ENCODE measurements at regions not wholly inside any gene's neighbourhood (a gene's known extent, or its start where the extent isn't known, plus 50 kb on each side); places are given as distances from the start of the nearest gene placed in this dataset.

DNA sequence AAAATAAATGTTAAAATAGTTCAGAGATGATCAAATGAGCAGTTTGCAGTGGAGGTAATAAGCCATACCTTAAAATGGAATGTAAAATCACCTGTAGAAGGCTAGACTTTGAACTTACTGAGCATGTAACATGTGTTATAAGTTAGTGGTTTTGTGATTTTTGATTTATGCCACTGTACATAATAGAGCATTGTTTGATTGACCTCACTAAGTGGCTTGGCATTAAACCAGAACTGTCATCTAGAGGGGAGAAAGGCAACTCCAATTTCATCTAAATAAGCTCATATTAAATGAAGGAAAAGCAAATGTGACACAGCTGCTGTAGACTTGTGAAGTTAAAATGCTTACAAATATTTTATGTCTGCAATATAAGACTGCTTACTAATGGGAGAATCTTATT is 387.9 kb downstream of the ZIC1 start:
- no peak overlapping the region for H3K4me3 ChIP-seq (ENCODE audit: low read depth in 2 of 2, low read length in 2 of 2)
- H3K36me3 ChIP-seq (ENCODE audit: control insufficient read depth, insufficient read depth, low read length) = no peaks in the 10 kb centered on the region
- intact Hi-C loops (cut with micrococcal nuclease; ENCODE audit: unreplicated experiment) = no loop called here
- DNase-seq (ENCODE audit: low read depth, low spot score) (no peak), ATAC-seq (no peak)
- BruUV-seq (replicated peaks) = no TSS peak
- no peaks in the 10 kb centered on the region for H3K4me1 ChIP-seq (ENCODE audit: control insufficient read depth, insufficient read depth, low read length)
- in situ Hi-C loops (cut with HindIII; ENCODE audit: low pct_unique_long_range_greater_than_20kb, low sequenced_read_pairs) = no loop called here
- TF ChIP-seq, protein P1, sequence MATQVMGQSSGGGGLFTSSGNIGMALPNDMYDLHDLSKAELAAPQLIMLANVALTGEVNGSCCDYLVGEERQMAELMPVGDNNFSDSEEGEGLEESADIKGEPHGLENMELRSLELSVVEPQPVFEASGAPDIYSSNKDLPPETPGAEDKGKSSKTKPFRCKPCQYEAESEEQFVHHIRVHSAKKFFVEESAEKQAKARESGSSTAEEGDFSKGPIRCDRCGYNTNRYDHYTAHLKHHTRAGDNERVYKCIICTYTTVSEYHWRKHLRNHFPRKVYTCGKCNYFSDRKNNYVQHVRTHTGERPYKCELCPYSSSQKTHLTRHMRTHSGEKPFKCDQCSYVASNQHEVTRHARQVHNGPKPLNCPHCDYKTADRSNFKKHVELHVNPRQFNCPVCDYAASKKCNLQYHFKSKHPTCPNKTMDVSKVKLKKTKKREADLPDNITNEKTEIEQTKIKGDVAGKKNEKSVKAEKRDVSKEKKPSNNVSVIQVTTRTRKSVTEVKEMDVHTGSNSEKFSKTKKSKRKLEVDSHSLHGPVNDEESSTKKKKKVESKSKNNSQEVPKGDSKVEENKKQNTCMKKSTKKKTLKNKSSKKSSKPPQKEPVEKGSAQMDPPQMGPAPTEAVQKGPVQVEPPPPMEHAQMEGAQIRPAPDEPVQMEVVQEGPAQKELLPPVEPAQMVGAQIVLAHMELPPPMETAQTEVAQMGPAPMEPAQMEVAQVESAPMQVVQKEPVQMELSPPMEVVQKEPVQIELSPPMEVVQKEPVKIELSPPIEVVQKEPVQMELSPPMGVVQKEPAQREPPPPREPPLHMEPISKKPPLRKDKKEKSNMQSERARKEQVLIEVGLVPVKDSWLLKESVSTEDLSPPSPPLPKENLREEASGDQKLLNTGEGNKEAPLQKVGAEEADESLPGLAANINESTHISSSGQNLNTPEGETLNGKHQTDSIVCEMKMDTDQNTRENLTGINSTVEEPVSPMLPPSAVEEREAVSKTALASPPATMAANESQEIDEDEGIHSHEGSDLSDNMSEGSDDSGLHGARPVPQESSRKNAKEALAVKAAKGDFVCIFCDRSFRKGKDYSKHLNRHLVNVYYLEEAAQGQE (IDR thresholded peaks at IDR 0.05; ENCODE audit: insufficient read depth in 1 of 2, low read depth in 2 of 2, low read length in 1 of 2) = no peak
- TF ChIP-seq, protein P2, sequence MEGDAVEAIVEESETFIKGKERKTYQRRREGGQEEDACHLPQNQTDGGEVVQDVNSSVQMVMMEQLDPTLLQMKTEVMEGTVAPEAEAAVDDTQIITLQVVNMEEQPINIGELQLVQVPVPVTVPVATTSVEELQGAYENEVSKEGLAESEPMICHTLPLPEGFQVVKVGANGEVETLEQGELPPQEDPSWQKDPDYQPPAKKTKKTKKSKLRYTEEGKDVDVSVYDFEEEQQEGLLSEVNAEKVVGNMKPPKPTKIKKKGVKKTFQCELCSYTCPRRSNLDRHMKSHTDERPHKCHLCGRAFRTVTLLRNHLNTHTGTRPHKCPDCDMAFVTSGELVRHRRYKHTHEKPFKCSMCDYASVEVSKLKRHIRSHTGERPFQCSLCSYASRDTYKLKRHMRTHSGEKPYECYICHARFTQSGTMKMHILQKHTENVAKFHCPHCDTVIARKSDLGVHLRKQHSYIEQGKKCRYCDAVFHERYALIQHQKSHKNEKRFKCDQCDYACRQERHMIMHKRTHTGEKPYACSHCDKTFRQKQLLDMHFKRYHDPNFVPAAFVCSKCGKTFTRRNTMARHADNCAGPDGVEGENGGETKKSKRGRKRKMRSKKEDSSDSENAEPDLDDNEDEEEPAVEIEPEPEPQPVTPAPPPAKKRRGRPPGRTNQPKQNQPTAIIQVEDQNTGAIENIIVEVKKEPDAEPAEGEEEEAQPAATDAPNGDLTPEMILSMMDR (IDR thresholded peaks at IDR 0.05) = no peak
- TF ChIP-seq POLR2AphosphoS5 (IDR thresholded peaks at IDR 0.05; ENCODE audit: low read depth, low read length) (no peak), SIN3A (IDR thresholded peaks at IDR 0.05; ENCODE audit: borderline replicate concordance, insufficient read depth, low read depth, low read length) (no peak), TCF7L2 (IDR thresholded peaks at IDR 0.05; ENCODE audit: low read depth, low read length) (no peak)
- ChIA-PET CTCF (no interaction called here), POLR2A (no interaction called here)
- H3K9me3 ChIP-seq (ENCODE audit: control insufficient read depth, insufficient read depth, low read depth, low read length) = no peaks in the 10 kb centered on the region
- H3K27ac ChIP-seq (ENCODE audit: low read length) = no peak overlapping the region
- H3K27me3 ChIP-seq (ENCODE audit: control insufficient read depth, insufficient read depth, low read length) = no peaks in the 10 kb centered on the region

DNA sequence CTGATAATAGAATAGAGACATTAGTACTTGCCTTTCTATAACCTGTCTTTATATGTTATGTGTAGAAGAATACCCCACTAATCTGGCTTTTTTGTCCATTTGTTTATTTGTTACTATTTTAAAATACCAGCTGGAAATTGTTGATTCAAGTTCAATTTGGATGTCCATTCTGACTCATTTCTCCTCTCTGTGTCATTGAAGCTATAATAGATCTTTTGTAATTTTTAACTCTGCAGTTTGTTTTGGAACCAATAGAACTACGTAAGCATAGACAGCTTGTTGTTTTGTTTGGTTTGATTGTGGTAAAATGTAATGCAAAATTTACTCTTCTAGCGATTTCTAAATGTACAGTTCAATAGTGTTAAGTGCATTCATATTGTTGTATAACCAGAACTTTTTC is 390.4 kb downstream of the ZIC1 start:
- in situ Hi-C loops (cut with HindIII; ENCODE audit: low pct_unique_long_range_greater_than_20kb, low sequenced_read_pairs) (no loop called here), intact Hi-C loops (cut with micrococcal nuclease; ENCODE audit: unreplicated experiment) (no loop called here)
- Histone ChIP-seq H3K4me1 (ENCODE audit: control insufficient read depth, insufficient read depth, low read length) (no peaks in the 10 kb centered on the region), H3K36me3 (ENCODE audit: control insufficient read depth, insufficient read depth, low read length) (no peaks in the 10 kb centered on the region), H3K4me3 (ENCODE audit: low read depth in 2 of 2, low read length in 2 of 2) (no peak overlapping the region), H3K27ac (ENCODE audit: low read length) (no peak overlapping the region), H3K9me3 (ENCODE audit: control insufficient read depth, insufficient read depth, low read depth, low read length) (no peaks in the 10 kb centered on the region), H3K27me3 (ENCODE audit: control insufficient read depth, insufficient read depth, low read length) (no peaks in the 10 kb centered on the region)
- BruUV-seq (replicated peaks) = no TSS peak
- POLR2A ChIA-PET = no interaction called here
- TF ChIP-seq SIN3A (IDR thresholded peaks at IDR 0.05; ENCODE audit: borderline replicate concordance, insufficient read depth, low read depth, low read length) (no peak), TCF7L2 (IDR thresholded peaks at IDR 0.05; ENCODE audit: low read depth, low read length) (no peak), POLR2AphosphoS5 (IDR thresholded peaks at IDR 0.05; ENCODE audit: low read depth, low read length) (no peak)
- TF ChIP-seq, protein P1 (IDR thresholded peaks at IDR 0.05; ENCODE audit: insufficient read depth in 1 of 2, low read depth in 2 of 2, low read length in 1 of 2) = no peak
- TF ChIP-seq, protein P2 (IDR thresholded peaks at IDR 0.05) = no peak
- ATAC-seq (no peak), DNase-seq (ENCODE audit: low read depth, low spot score) (no peak)
- CTCF ChIA-PET = no interaction called here

Measured in Panc1 (cell line).